HFFc6 (cell line): ENCODE measurements at regions not wholly inside any gene's neighbourhood (a gene's known extent, or its start where the extent isn't known, plus 50 kb on each side); places are given as distances from the start of the nearest gene placed in this dataset.

ENCODE experiments used
- DNase-seq: peaks from one replicate; pipeline ENCODE4 v3.0.0-alpha.2; 2018
- H3K27ac Mint-ChIP-seq: 2 replicates; pipeline ENCODE4 v1.8.0; 2020; ENCODE audit warnings: mild to moderate bottlenecking, mixed read lengths
- H3K27me3 Mint-ChIP-seq: 2 replicates; pipeline ENCODE4 v1.8.0; 2021; ENCODE audit warnings: mild to moderate bottlenecking, moderate library complexity, mixed read lengths; ENCODE audit not compliant: insufficient read depth
- H3K36me3 Mint-ChIP-seq: 2 replicates; pipeline ENCODE4 v1.8.0; 2021; ENCODE audit warnings: low read depth, mixed read lengths
- H3K4me1 Mint-ChIP-seq: 2 replicates; pipeline ENCODE4 v1.8.0; 2020; ENCODE audit warnings: low read depth, mixed read lengths
- H3K4me3 Mint-ChIP-seq: 2 replicates; pipeline ENCODE4 v1.8.0; 2020; ENCODE audit warnings: mild to moderate bottlenecking, moderate library complexity, mixed read lengths
- H3K9me3 Mint-ChIP-seq: 2 replicates; pipeline ENCODE4 v1.8.0; 2020; ENCODE audit warnings: mild to moderate bottlenecking, mixed read lengths
- CTCF ChIP-seq: fragments of 200-600 bp; sonication (generic); IDR thresholded peaks from 2 replicates; pipeline ENCODE4 v1.5.0; 2021; ENCODE audit warnings: antibody characterized with exemption, mild to moderate bottlenecking

- H3K27me3 Mint-ChIP-seq = no peaks in the 10 kb centered on the region
- no peak for TF ChIP-seq CTCF
- no peaks in the 10 kb centered on the region for H3K36me3 Mint-ChIP-seq
- H3K4me1 Mint-ChIP-seq = peaks cover 57% of the 10 kb centered on the region
- H3K27ac Mint-ChIP-seq = no peak overlapping the region
- peak; percentile 37 for DNase-seq
- H3K9me3 Mint-ChIP-seq = no peaks in the 10 kb centered on the region
- no peak overlapping the region for H3K4me3 Mint-ChIP-seq
These were observed 66.4 kb upstream of the STK38L start for GRCh38 chr12:27177706-27178105.

GRCh38 chr12:27178255-27178654 lies 65.8 kb upstream of the STK38L start:
- Mint-ChIP-seq H3K4me1 (peaks cover 57% of the 10 kb centered on the region), H3K9me3 (no peaks in the 10 kb centered on the region), H3K27ac (no peak overlapping the region), H3K36me3 (no peaks in the 10 kb centered on the region), H3K27me3 (no peaks in the 10 kb centered on the region), H3K4me3 (no peak overlapping the region)
- TF ChIP-seq CTCF = no peak
- no peak for DNase-seq

GRCh38 chr12:27178723-27179399 lies 65.2 kb upstream of the STK38L start:
- TF ChIP-seq CTCF = no peak
- Mint-ChIP-seq H3K27ac (peak overlapping the region; percentile 66), H3K4me3 (peak overlapping the region; percentile 4; the same call in 1 of the 2 replicates), H3K27me3 (no peaks in the 10 kb centered on the region), H3K36me3 (no peaks in the 10 kb centered on the region), H3K9me3 (no peaks in the 10 kb centered on the region), H3K4me1 (peaks cover 57% of the 10 kb centered on the region)
- DNase-seq = no peak

- Mint-ChIP-seq H3K4me3 (peak overlapping the region; percentile 4; the same call in 1 of the 2 replicates), H3K27me3 (no peaks in the 10 kb centered on the region), H3K4me1 (peaks cover 57% of the 10 kb centered on the region), H3K9me3 (no peaks in the 10 kb centered on the region), H3K27ac (peak overlapping the region; percentile 66), H3K36me3 (no peaks in the 10 kb centered on the region)
- peak; percentile 85 for DNase-seq
- no peak for TF ChIP-seq CTCF
These were observed 64.5 kb upstream of the STK38L start for GRCh38 chr12:27179400-27180214.

GRCh38 chr12:27180906-27181505 lies 63.1 kb upstream of the STK38L start:
- H3K9me3 Mint-ChIP-seq = no peaks in the 10 kb centered on the region
- H3K27ac Mint-ChIP-seq = peak overlapping the region; percentile 46; the same call in 1 of the 2 replicates
- H3K4me1 Mint-ChIP-seq = peaks cover 69% of the 10 kb centered on the region
- no peak for TF ChIP-seq CTCF
- no peaks in the 10 kb centered on the region for H3K27me3 Mint-ChIP-seq
- no peaks in the 10 kb centered on the region for H3K36me3 Mint-ChIP-seq
- H3K4me3 Mint-ChIP-seq = 0 out of 2 replicates have a peak overlapping the region, but pooled peaks have one; percentile 1
- DNase-seq = peak; percentile 40
